LNCaP clone FGC (cell line): ENCODE measurements at regions not wholly inside any gene's neighbourhood (a gene's known extent, or its start where the extent isn't known, plus 50 kb on each side); places are given as distances from the start of the nearest gene placed in this dataset.
"Not testable (repeated sequence)": the region's sequence is repeated elsewhere in the genome, so short reads cannot be mapped to it uniquely, and the experiment has no call there.

Experiments used
- DNase-seq: peaks from one replicate; pipeline ENCODE4 v3.0.0-alpha.2; 2011; ENCODE audit warnings: low read depth
- H3K4me3 ChIP-seq: 2 replicates; pipeline ENCODE4 v1.5.1; 2011; ENCODE audit warnings: mild to moderate bottlenecking, low read depth, low read length, control low read depth
- TF ChIP-seq, protein P1 (sequence below): IDR thresholded peaks from 2 replicates; pipeline ENCODE4 v1.5.1; 2012; ENCODE audit warnings: mild to moderate bottlenecking; ENCODE audit not compliant: control insufficient read depth, insufficient read depth; ENCODE audit errors: extremely low read depth

DNA sequence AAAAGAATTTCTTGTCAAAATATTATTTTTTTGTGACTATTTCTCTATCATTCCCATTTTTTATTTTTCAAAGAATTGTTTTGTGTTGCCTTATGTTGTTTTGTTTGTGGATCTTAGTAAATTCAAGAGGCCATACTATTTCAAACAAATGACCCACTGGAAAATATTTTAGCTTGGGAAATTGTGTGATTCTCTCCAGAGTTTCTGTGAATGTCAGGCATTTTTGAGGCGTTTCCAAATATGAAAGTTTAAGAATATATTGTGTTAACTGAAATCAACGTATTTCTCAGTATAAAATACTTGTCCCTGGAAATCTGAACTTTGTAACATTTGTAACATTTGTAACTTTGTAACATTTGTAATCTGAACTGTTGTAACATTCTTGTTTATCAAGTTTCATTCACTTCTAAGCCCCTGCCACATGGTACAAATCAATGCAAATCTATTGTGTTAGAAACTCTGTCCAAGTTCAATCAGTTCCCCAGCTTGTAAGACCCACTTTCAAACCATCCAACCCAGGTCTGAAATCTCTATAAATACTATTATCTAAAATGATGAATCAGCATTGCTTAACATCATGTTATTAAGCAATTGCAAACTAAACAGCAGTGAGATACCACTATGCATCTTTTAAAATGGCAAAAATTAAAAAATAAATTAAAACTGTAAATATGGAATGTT lies 465.4 kb upstream of the GRID2 start:
- no peak for DNase-seq
- H3K4me3 ChIP-seq: no peak overlapping the region
- TF ChIP-seq, protein P1, sequence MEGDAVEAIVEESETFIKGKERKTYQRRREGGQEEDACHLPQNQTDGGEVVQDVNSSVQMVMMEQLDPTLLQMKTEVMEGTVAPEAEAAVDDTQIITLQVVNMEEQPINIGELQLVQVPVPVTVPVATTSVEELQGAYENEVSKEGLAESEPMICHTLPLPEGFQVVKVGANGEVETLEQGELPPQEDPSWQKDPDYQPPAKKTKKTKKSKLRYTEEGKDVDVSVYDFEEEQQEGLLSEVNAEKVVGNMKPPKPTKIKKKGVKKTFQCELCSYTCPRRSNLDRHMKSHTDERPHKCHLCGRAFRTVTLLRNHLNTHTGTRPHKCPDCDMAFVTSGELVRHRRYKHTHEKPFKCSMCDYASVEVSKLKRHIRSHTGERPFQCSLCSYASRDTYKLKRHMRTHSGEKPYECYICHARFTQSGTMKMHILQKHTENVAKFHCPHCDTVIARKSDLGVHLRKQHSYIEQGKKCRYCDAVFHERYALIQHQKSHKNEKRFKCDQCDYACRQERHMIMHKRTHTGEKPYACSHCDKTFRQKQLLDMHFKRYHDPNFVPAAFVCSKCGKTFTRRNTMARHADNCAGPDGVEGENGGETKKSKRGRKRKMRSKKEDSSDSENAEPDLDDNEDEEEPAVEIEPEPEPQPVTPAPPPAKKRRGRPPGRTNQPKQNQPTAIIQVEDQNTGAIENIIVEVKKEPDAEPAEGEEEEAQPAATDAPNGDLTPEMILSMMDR: no peak

DNA sequence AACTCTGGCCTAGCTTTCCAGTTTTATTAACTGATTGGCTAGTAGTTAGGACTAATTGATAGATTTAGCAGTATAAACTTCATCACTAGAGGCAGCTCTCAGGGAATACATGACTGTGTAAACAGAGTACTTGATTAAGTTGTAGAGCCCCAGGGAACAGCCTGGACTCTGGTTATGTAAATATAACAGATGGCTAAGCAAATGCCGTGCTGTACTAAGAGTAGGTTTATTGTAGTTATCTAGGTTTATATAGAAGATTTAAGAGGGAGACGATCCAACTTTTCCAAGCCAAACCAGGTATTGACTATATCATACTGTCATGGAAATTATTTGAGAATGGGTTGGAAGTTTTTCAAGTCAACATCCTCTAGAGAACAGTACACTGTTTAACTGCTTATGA lies 463.4 kb upstream of the GRID2 start:
- DNase-seq: peak; percentile 95
- no peak overlapping the region for H3K4me3 ChIP-seq
- TF ChIP-seq, protein P1: no peak

DNA sequence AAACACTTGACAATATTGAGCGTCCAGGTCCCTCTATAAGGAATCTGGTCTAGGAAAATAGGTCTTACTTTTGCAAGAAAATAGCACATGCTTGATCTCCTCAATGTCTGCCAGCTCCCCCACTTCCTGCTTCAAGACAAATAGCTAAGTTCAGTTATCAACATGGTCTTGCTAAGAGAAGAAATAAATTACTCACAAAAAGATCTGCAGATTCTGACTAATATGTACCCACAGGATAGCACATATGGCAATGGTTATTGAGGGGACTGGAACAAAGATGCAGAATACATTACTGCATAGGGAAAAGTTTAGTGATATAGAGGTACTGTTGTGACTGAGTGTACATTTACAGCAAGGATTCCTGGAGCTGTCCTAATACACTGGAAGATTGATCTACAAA lies 457.5 kb upstream of the GRID2 start:
- no peak overlapping the region for H3K4me3 ChIP-seq
- no peak for DNase-seq
- TF ChIP-seq, protein P1: no peak

DNA sequence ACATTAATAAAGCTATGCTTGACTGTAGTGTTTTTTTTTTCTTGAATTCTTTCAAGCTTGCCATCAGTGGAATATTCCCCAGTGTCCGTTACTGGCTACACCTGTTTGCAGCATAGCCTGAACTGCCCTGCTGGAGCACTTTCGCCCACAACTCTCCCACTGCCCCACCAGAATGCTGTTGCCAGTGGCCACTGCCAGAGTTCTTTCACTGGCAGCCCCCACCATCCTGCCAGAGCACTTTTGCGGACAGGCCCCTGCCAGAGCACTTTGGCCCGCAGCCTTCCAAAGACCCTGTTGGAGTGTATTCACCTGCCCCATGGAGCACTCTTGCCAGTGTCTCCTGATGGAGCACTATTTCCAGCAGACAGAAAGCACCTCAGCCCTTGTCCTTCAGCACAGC lies 452.3 kb upstream of the GRID2 start:
- H3K4me3 ChIP-seq: no peak overlapping the region
- TF ChIP-seq, protein P1: no peak
- no peak for DNase-seq

DNA sequence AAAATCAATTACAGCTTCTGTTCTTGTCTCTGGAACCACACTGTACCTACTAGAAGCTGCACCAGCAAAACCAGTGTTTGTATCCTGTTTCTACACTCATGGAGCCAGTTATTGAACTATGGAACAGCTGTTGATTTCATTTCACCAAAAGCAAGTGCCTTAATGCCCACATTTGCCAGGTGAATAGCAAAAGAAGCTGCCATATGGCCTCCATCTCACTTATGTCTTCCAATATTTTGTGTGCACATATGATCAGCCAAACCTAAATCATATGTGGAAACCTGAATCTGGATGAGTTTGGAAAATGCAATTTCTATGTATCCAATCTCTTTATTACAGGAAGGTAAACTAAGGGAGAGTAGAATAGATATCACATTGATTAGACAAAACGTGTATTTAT lies 415.8 kb upstream of the GRID2 start:
- TF ChIP-seq, protein P1: no peak
- H3K4me3 ChIP-seq: no peak overlapping the region
- no peak for DNase-seq

DNA sequence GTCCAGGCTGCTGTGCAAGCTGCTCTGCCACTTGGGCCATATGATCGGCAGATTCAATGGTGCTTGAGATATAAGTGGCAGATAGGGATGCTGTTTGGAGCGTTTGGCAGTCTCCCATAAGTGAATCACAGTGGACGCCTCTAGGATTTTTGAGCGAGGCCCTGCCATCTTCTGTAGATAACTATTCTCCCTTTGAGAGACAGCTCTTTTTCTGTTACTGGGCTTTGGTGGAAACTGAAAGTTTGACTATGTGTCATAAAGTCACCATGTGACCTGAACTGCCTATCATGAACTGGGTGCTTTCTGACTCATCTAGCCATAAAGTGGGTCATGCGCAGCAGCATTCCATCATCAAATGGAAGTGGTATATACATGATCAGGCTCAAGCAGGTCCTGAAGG lies 412.5 kb upstream of the GRID2 start:
- not testable (repeated sequence) for H3K4me3 ChIP-seq, DNase-seq

DNA sequence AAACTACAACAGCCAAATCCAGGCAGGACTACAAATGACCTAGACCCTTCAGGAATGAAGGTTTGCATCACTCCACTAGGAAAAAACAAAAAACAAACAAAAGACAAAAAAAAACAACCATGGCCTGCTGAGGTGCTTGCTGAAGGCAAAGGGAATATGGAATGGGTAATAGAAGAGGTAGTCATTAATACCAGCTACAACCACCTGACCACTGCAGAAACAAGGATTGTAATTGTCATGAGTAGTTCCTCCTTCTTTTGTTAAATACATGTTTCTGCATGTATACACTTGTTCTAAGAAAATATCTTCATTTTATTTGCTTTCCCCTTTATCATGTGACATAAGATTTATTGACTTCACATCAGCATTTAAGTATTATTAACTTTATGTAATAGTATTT lies 409.8 kb upstream of the GRID2 start:
- DNase-seq: no peak
- no peak overlapping the region for H3K4me3 ChIP-seq
- TF ChIP-seq, protein P1: no peak
